Activated CD8-positive, alpha-beta memory T cell treated with anti-CD3 and anti-CD28 coated beads for 4 hours (primary cell): ENCODE measurements at regions not wholly inside any gene's neighbourhood (a gene's known extent, or its start where the extent isn't known, plus 50 kb on each side); places are given as distances from the start of the nearest gene placed in this dataset.
"Not testable (repeated sequence)": the region's sequence is repeated elsewhere in the genome, so short reads cannot be mapped to it uniquely, and the experiment has no call there.

Source experiments
- DNase-seq, 2 donors: peaks; one replicate each; pipeline ENCODE4 v3.0.0-alpha.2; 2020; ENCODE audit warnings: low read depth in 2 of 2

- DNase-seq: no peak
These were observed 181.4 kb upstream of the CACNA2D1 start for GRCh38 chr7:82624965-82625364.

- DNase-seq: no peak
These were observed 180.8 kb upstream of the CACNA2D1 start for GRCh38 chr7:82624337-82624736.

GRCh38 chr7:82623812-82624211, 180.2 kb upstream of the CACNA2D1 start:
- no peak for DNase-seq

GRCh38 chr7:82617156-82617555, 173.6 kb upstream of the CACNA2D1 start:
- DNase-seq: no peak

GRCh38 chr7:82616059-82616728, 172.6 kb upstream of the CACNA2D1 start:
- DNase-seq: no peak

GRCh38 chr7:82615527-82615926, 171.9 kb upstream of the CACNA2D1 start:
- no peak for DNase-seq

GRCh38 chr7:82609746-82610145, 166.2 kb upstream of the CACNA2D1 start:
- DNase-seq: no peak

- no peak for DNase-seq
These were observed 161.8 kb upstream of the CACNA2D1 start for GRCh38 chr7:82605247-82605864.

GRCh38 chr7:82602066-82602465, 158.5 kb upstream of the CACNA2D1 start:
- no peak for DNase-seq

- no peak for DNase-seq
These were observed 157.0 kb upstream of the CACNA2D1 start for GRCh38 chr7:82600531-82600930.

- DNase-seq: no peak
These were observed 156.3 kb upstream of the CACNA2D1 start for GRCh38 chr7:82599895-82600294.

- DNase-seq: no peak
These were observed 155.4 kb upstream of the CACNA2D1 start for GRCh38 chr7:82598958-82599357.

- not testable (repeated sequence) for DNase-seq
These were observed 152.2 kb upstream of the CACNA2D1 start for GRCh38 chr7:82595795-82596194.

GRCh38 chr7:82595176-82595575, 151.6 kb upstream of the CACNA2D1 start:
- DNase-seq: no peak

GRCh38 chr7:82594665-82595064, 151.1 kb upstream of the CACNA2D1 start:
- DNase-seq: no peak

- DNase-seq: no peak
These were observed 150.2 kb upstream of the CACNA2D1 start for GRCh38 chr7:82593780-82594179.

- no peak for DNase-seq
These were observed 148.8 kb upstream of the CACNA2D1 start for GRCh38 chr7:82592416-82592815.

- DNase-seq: no peak
These were observed 135.5 kb upstream of the CACNA2D1 start for GRCh38 chr7:82579047-82579446.

- DNase-seq: no peak
These were observed 134.9 kb upstream of the CACNA2D1 start for GRCh38 chr7:82578430-82578829.

- peak; percentile 24 to 31 for DNase-seq
These were observed 128.8 kb upstream of the CACNA2D1 start for GRCh38 chr7:82572195-82572880.

- DNase-seq: not testable (repeated sequence)
These were observed 127.5 kb upstream of the CACNA2D1 start for GRCh38 chr7:82571047-82571446.

- no peak for DNase-seq
These were observed 124.3 kb upstream of the CACNA2D1 start for GRCh38 chr7:82567841-82568240.

- no peak for DNase-seq
These were observed 123.8 kb upstream of the CACNA2D1 start for GRCh38 chr7:82567356-82567755.
